Mucosa of rectum (tissue), 2 donors: ENCODE measurements at regions not wholly inside any gene's neighbourhood (a gene's known extent, or its start where the extent isn't known, plus 50 kb on each side); places are given as distances from the start of the nearest gene placed in this dataset.

ENCODE experiments used
- H3K27ac ChIP-seq, 2 donors: one replicate each; pipeline ENCODE4 v1.7.0; 2013; ENCODE audit warnings: inconsistent platforms in 2 of 2, low read depth in 2 of 2, low read length in 2 of 2
- H3K27me3 ChIP-seq, 2 donors: one replicate each; pipeline ENCODE4 v1.7.0; 2013; ENCODE audit warnings: low read length in 2 of 2; ENCODE audit not compliant: control insufficient read depth in 2 of 2, insufficient read depth in 2 of 2
- H3K36me3 ChIP-seq, 2 donors: one replicate each; pipeline ENCODE4 v1.7.0; 2013; ENCODE audit warnings: low read length in 2 of 2; ENCODE audit not compliant: control insufficient read depth in 2 of 2, insufficient read depth in 2 of 2
- H3K4me1 ChIP-seq, 2 donors: one replicate each; pipeline ENCODE4 v1.7.0; 2013; ENCODE audit warnings: low read length in 2 of 2, mild to moderate bottlenecking in 1 of 2; ENCODE audit not compliant: control insufficient read depth in 2 of 2, insufficient read depth in 2 of 2
- H3K4me3 ChIP-seq, 2 donors: one replicate each; pipeline ENCODE4 v1.7.0; 2013; ENCODE audit warnings: low read length in 2 of 2
- H3K9ac ChIP-seq, 2 donors: one replicate each; pipeline ENCODE4 v1.7.0; 2013; ENCODE audit warnings: low read length in 2 of 2, low read depth in 1 of 2, mild to moderate bottlenecking in 1 of 2
- H3K9me3 ChIP-seq, 2 donors: one replicate each; pipeline ENCODE4 v1.7.0; 2013; ENCODE audit warnings: low read length in 2 of 2; ENCODE audit not compliant: control insufficient read depth in 2 of 2
- donor health status: healthy.
- donor health status: Normal muscosa, but diverticular disease.

DNA sequence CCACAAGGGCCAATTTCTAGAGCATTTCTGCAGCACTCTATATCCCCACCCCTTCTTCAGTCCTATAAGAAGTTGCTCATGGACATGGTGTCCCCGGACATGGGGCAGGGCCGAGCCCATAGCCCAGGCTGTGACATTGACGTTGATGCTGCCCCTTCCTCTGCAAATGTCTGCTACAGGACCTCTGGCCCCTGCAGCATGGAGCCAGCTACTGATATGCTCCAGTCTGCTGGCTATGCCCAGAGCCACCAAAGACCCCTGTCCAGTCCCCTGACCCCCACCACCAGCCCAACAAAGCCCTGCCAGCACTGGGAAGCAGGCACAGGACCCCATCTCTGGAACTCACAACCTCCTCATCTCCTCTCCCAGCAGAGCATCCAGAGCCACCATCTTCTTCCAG lies 120.1 kb upstream of the SMAD3 start:
- no peaks in the 10 kb centered on the region for H3K27me3 ChIP-seq
- no peak overlapping the region for H3K27ac ChIP-seq
- H3K4me3 ChIP-seq: no peak overlapping the region
- peaks cover 0 to 7% of the 10 kb centered on the region in 2 donors for H3K4me1 ChIP-seq
- no peaks in the 10 kb centered on the region for H3K36me3 ChIP-seq
- no peaks in the 10 kb centered on the region for H3K9me3 ChIP-seq
- H3K9ac ChIP-seq: no peak overlapping the region

DNA sequence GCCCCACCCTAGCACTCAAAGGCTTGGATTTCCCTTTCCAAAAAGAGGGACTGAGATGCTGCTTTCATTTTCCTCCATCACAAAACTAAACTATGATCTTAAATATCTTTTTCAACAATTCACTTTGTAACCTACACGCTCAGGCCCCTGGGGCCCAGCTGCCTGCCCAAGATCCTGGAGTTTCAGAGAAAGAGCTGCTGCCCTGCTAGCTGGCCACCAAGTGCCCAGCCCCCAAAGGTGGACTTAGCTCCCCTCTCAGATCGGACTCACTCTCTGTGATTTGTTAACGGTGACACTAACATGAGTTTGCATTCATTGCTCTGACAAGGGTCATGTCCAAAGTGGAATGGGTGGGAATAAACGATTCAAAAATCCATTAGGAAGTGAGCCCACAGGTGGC lies 119.6 kb upstream of the SMAD3 start:
- Histone ChIP-seq H3K27ac (no peak overlapping the region), H3K4me1 (peaks cover 0 to 7% of the 10 kb centered on the region in 2 donors), H3K36me3 (no peaks in the 10 kb centered on the region), H3K27me3 (no peaks in the 10 kb centered on the region), H3K9me3 (no peaks in the 10 kb centered on the region), H3K4me3 (no peak overlapping the region), H3K9ac (no peak overlapping the region)

DNA sequence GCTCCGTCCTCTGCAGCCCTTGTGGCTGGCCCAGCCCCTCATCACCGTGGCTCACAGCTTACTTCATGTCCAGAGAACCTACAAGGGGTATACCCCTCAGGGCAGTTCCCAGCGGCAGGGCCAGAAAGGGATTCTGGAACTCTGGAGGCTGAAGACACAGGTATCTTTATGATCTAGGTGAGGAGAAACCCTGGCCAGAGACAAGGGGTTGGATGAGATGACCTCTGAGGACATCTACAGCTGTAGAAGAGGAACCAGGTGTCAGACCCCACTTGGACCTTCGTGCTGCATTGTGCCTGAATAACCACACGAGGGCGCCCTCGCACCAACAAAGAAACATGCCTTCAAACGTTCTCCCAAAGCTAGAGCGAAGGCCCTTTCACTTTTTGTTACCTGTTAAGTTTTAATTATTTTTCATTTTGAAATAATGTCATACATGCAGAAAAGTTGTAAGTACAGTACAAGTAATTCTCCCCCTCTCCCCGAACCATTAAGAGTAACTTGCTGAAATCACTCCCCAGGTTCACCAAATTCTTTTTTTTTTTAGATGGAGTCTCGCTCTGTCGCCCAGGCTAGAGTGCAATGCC lies 118.7 kb upstream of the SMAD3 start:
- peaks cover 0 to 7% of the 10 kb centered on the region in 2 donors for H3K4me1 ChIP-seq

DNA sequence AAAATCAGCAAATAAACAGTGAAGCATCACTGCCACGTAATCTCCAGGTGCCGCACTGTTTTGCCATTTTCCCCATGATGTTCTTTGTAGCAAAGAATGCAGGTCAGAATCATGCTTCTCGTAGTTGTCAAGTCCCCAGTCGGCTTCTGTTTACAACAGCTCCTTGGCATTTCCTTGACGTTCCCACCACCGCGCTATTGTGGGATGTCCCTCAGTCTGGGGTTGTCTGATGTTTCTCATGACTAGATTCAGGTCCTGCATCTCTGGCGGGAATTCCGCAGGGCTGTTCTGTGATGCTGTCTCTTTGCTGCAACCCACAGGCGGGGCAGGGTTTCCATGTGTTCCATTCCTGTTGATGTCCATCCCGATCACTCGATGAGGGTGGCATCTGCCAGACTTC lies 117.9 kb upstream of the SMAD3 start:
- Histone ChIP-seq H3K36me3 (no peaks in the 10 kb centered on the region), H3K9ac (no peak overlapping the region), H3K4me1 (peaks cover 0 to 7% of the 10 kb centered on the region in 2 donors), H3K27me3 (no peaks in the 10 kb centered on the region), H3K4me3 (no peak overlapping the region), H3K9me3 (no peaks in the 10 kb centered on the region), H3K27ac (no peak overlapping the region)

More for the DNA sequence above, 118.7 kb upstream of the SMAD3 start:
- Histone ChIP-seq H3K36me3 (no peaks in the 10 kb centered on the region), H3K4me3 (no peak overlapping the region), H3K9ac (no peak overlapping the region), H3K27ac (no peak overlapping the region), H3K27me3 (no peaks in the 10 kb centered on the region), H3K9me3 (no peaks in the 10 kb centered on the region)

DNA sequence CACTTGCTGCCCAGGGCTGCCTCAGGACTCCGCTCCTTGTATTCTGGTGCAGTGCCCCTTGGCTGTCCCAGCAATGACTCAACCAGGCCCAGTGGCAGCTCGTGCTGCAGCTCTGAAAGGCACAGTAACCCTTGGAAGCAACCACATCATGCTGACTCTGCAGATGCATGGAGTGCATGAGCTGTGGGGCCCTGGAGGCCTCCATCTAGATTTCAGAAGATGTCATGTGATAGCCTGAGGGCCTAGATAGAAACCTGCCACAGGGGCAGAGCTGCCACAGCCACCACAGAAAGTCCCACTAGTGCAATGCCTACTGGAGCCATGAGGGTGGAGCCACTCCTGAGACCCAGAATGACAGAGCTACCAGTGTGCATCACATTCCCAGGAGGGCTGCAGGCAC lies 117.1 kb upstream of the SMAD3 start:
- Histone ChIP-seq H3K9me3 (no peaks in the 10 kb centered on the region), H3K27me3 (no peaks in the 10 kb centered on the region), H3K4me3 (no peak overlapping the region), H3K9ac (no peak overlapping the region), H3K4me1 (peaks cover 0 to 7% of the 10 kb centered on the region in 2 donors), H3K36me3 (no peaks in the 10 kb centered on the region), H3K27ac (no peak overlapping the region)

- H3K27me3 ChIP-seq: no peaks in the 10 kb centered on the region
- no peaks in the 10 kb centered on the region for H3K36me3 ChIP-seq
- no peaks in the 10 kb centered on the region for H3K9me3 ChIP-seq
Observed at GRCh38 chr15:66950114-66950513, 115.3 kb upstream of the SMAD3 start.

DNA sequence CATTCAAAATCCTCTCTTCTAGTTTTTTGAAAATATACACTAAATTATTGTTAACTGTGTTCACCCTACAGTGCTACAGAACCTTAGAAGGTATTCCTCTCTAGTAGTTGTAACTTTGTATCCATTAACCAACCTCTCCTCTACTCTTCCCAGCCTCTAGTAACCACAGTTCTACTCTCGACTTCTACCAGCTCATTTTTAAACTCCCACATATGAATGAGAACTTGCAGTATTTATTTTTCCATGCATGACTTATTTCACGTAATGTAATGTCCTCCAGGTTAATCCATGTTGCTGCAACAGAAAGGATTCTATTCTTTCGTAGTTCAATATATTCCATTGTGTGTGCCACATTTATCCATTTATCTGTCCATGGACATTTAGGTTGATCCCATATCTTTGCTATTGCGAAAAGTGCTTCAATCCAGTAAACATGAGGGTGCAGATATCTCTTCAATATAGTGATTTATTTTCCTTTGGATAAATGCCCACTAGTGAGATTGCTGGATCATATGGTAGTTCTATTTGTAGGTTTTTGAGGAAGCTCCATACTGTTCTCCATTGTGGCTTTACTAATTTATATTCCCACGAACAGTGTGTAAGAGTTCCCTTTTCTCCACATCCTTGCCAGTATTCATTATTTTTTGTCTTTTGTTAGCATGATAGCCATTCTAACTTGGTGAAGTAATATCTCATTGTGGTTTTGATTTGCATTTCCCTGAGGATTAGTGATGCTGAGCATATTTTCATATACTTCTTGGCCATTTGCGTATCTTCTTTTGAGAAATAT lies 113.7 kb upstream of the SMAD3 start:
- Histone ChIP-seq H3K36me3 (no peaks in the 10 kb centered on the region), H3K27ac (no peak overlapping the region), H3K4me3 (no peak overlapping the region), H3K9ac (no peak overlapping the region), H3K27me3 (no peaks in the 10 kb centered on the region), H3K4me1 (no peaks in the 10 kb centered on the region), H3K9me3 (no peaks in the 10 kb centered on the region)

More at GRCh38 chr15:66950114-66950513, 115.3 kb upstream of the SMAD3 start:
- Histone ChIP-seq H3K9ac (no peak overlapping the region), H3K4me1 (no peaks in the 10 kb centered on the region), H3K27ac (no peak overlapping the region), H3K4me3 (no peak overlapping the region)

DNA sequence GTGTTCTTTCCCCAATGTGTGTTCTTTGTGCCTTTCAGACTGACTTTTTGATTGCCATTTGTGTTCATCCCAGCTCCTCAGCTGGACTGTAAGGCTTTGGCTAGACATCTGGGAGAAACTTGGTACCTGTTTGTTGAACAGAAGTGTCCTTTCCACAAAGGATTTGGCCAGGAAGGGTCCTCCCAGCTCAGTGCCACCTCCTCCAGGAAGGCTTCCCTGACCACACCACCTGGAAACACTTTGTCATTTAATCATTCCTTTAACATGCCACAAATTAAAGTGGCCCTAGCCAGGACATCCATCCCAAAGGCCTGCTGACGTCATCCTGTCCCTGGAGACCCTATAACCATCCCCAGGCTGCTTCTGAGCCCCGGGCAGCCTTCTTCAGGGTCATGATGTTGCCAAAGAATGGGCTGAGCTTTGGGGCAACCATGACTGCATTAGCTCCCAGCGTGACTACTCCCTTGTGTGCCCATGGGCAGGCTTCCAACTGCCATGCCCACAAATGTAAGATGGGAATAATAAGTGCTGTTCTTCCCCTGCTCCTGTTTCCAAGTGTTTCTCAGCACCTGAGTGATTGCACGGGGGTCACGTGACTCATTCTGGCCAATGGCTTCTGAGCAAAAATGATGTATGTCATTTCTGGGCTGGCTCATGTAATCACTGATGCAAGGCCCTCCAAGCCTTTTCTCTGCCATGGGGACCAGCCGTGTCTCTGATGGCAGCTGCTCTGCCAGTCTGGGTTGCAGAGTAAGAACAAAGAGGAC lies 112.5 kb upstream of the SMAD3 start:
- Histone ChIP-seq H3K27me3 (no peaks in the 10 kb centered on the region), H3K4me1 (no peaks in the 10 kb centered on the region), H3K9ac (no peak overlapping the region), H3K36me3 (no peaks in the 10 kb centered on the region), H3K4me3 (no peak overlapping the region), H3K27ac (no peak overlapping the region), H3K9me3 (no peaks in the 10 kb centered on the region)

DNA sequence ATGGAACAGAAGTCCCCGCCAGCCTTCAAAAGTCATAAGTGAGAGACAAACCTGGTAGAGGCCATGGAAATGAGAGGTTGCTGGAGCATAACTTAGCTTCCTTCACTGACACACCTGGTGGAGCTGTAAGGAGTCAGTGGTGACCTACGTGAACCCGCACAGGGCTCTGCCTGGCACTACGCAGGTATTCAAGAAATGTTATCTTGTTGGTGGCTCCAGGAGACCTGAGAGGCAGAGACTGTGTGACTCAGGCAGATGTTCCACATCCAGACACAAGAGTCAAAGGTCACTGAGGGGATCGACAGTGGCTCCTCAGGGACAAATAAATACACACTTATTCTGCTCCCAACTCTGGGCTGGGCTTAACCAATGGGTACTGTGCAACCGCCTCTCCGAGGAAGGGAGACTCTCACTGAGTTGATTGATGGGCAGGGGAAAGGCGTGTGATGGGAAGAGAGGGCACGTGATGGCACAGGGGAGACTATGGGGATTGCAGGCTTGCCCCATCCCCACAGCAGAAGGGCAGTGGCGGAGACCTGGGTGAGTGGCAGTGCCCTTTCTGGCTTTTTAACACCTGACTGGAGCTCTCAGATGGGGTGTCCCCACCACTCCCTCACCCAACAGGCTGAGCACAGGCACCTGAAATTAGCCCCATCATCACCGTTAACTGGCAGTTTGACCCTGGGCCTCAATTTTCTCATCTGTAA lies 111.7 kb upstream of the SMAD3 start:
- Histone ChIP-seq H3K9me3 (no peaks in the 10 kb centered on the region), H3K27ac (no peak overlapping the region), H3K4me1 (no peaks in the 10 kb centered on the region), H3K9ac (no peak overlapping the region), H3K4me3 (no peak overlapping the region), H3K27me3 (no peaks in the 10 kb centered on the region), H3K36me3 (no peaks in the 10 kb centered on the region)

GRCh38 chr15:66954601-66955000 lies 110.8 kb upstream of the SMAD3 start:
- H3K27me3 ChIP-seq: no peaks in the 10 kb centered on the region
- no peaks in the 10 kb centered on the region for H3K9me3 ChIP-seq
- no peaks in the 10 kb centered on the region for H3K4me1 ChIP-seq
- no peaks in the 10 kb centered on the region for H3K36me3 ChIP-seq
- H3K9ac ChIP-seq: no peak overlapping the region
- no peak overlapping the region for H3K27ac ChIP-seq
- H3K4me3 ChIP-seq: no peak overlapping the region
